Fibroblast of villous mesenchyme (primary cell): ENCODE measurements at regions not wholly inside any gene's neighbourhood (a gene's known extent, or its start where the extent isn't known, plus 50 kb on each side); places are given as distances from the start of the nearest gene placed in this dataset.

Experiments
- DNase-seq: peaks from one replicate; pipeline ENCODE4 v3.0.0-alpha.2; 2010; ENCODE audit warnings: low read depth
- H3K4me3 ChIP-seq: 2 replicates; pipeline ENCODE4 v1.5.1; 2011; ENCODE audit warnings: low read depth, mild to moderate bottlenecking, low read length
- CTCF ChIP-seq: IDR thresholded peaks from 2 replicates; pipeline ENCODE4 v1.5.1; 2012; ENCODE audit warnings: low read depth, mild to moderate bottlenecking, low read length; ENCODE audit not compliant: insufficient read depth

- DNase-seq, result no peak
- no peak for TF ChIP-seq CTCF
- no peak overlapping the region for H3K4me3 ChIP-seq
These were observed 301.9 kb downstream of the GPAT3 start for GRCh38 chr4:83837614-83838308.

- no peak for TF ChIP-seq CTCF
- no peak overlapping the region for H3K4me3 ChIP-seq
- DNase-seq, result no peak
These were observed 298.0 kb downstream of the GPAT3 start for GRCh38 chr4:83833920-83834319.

GRCh38 chr4:83832110-83832825 is 296.4 kb downstream of the GPAT3 start:
- no peak for DNase-seq
- no peak overlapping the region for H3K4me3 ChIP-seq
- no peak for TF ChIP-seq CTCF

GRCh38 chr4:83831588-83831987 is 295.7 kb downstream of the GPAT3 start:
- no peak for DNase-seq
- H3K4me3 ChIP-seq, result no peak overlapping the region
- no peak for TF ChIP-seq CTCF

- no peak overlapping the region for H3K4me3 ChIP-seq
- DNase-seq, result no peak
These were observed 294.4 kb downstream of the GPAT3 start for GRCh38 chr4:83830138-83830888.

GRCh38 chr4:83828601-83829000 is 292.7 kb downstream of the GPAT3 start:
- H3K4me3 ChIP-seq, result no peak overlapping the region
- TF ChIP-seq CTCF, result no peak
- DNase-seq, result peak; percentile 11

More at GRCh38 chr4:83830138-83830888, 294.4 kb downstream of the GPAT3 start:
- no peak for TF ChIP-seq CTCF
